IMR-90 (cell line): ENCODE measurements at regions not wholly inside any gene's neighbourhood (a gene's known extent, or its start where the extent isn't known, plus 50 kb on each side); places are given as distances from the start of the nearest gene placed in this dataset.

Experiments used
- ATAC-seq: fragments of 200-7000 bp; cut with Tn5 transposase; 2 replicates; pipeline ENCODE4 v1.9.1; 2020; ENCODE audit warnings: low read depth, mild to moderate bottlenecking, moderate library complexity
- BruUV-seq: library from RNA; stranded (reverse); fragments of 400-500 nt; replicated peaks from 2 replicates; lab custom pipeline; 2021; lab: Mats Ljungman, UMichigan
- CTCF ChIA-PET: fragments of 300-600 bp; formaldehyde crosslinking; extraction: SDS; loops from one replicate; lab custom pipeline; 2021; ENCODE audit warnings: antibody characterized with exemption; lab: Yijun Ruan, JAX
- POLR2A ChIA-PET: fragments of 300-600 bp; sonication (Branson Sonifier 250); formaldehyde crosslinking; loops from one replicate; lab custom pipeline; 2022; ENCODE audit warnings: antibody characterized with exemption; ENCODE audit not compliant: unreplicated experiment; lab: Charles Lee
- DNase-seq: peaks from one replicate; pipeline ENCODE4 v3.0.0; 2013
- H2AFZ ChIP-seq: replicated peaks from 2 replicates; pipeline ENCODE3; 2013; ENCODE audit warnings: low read length, mild to moderate bottlenecking; ENCODE audit not compliant: poor library complexity
- H2AK5ac ChIP-seq: 2 replicates; pipeline ENCODE4 v1.6.1; 2013; ENCODE audit warnings: low read depth, low read length, inconsistent platforms
- H2AK9ac ChIP-seq: replicated peaks from 2 replicates; pipeline ENCODE3; 2013; ENCODE audit warnings: mild to moderate bottlenecking, low read depth, low read length, moderate library complexity; ENCODE audit not compliant: poor library complexity
- H2BK120ac ChIP-seq: 2 replicates; pipeline ENCODE4 v1.6.1; 2013; ENCODE audit warnings: low read depth, low read length, inconsistent platforms
- H2BK15ac ChIP-seq: 3 replicates; pipeline ENCODE4 v1.6.1; 2013; ENCODE audit warnings: low read depth, low read length, inconsistent platforms
- H2BK20ac ChIP-seq: 2 replicates; pipeline ENCODE4 v1.6.1; 2013; ENCODE audit warnings: low read depth, mild to moderate bottlenecking, inconsistent platforms, low read length, moderate library complexity
- H2BK5ac ChIP-seq: 2 replicates; pipeline ENCODE4 v1.6.1; 2013; ENCODE audit warnings: mild to moderate bottlenecking, low read depth, low read length, inconsistent platforms; ENCODE audit not compliant: poor library complexity, severe bottlenecking
- H3K14ac ChIP-seq: replicated peaks from 2 replicates; pipeline ENCODE4 v1.6.1; 2013; ENCODE audit warnings: low read depth, low read length, inconsistent platforms
- H3K18ac ChIP-seq: 2 replicates; pipeline ENCODE4 v1.6.1; 2013; ENCODE audit warnings: low read depth, low read length, control low read depth
- H3K23ac ChIP-seq: 2 replicates; pipeline ENCODE4 v1.6.1; 2013; ENCODE audit warnings: low read depth, low read length, inconsistent platforms
- H3K27ac ChIP-seq: 2 replicates; pipeline ENCODE4 v1.5.1; 2013; ENCODE audit warnings: mild to moderate bottlenecking, control low read depth, low read length; ENCODE audit not compliant: insufficient read depth
- H3K27me3 ChIP-seq: 2 replicates; pipeline ENCODE4 v1.6.1; 2013; ENCODE audit warnings: low read length; ENCODE audit not compliant: control insufficient read depth, insufficient read depth
- H3K36me3 ChIP-seq: 2 replicates; pipeline ENCODE4 v1.6.1; 2013; ENCODE audit warnings: low read length, mixed read lengths; ENCODE audit not compliant: control insufficient read depth, insufficient read depth
- H3K4ac ChIP-seq: 2 replicates; pipeline ENCODE4 v1.6.1; 2013; ENCODE audit warnings: low read depth, low read length, inconsistent platforms
- H3K4me1 ChIP-seq: 2 replicates; pipeline ENCODE4 v1.6.1; 2013; ENCODE audit warnings: low read length, mixed read lengths; ENCODE audit not compliant: control insufficient read depth, insufficient read depth
- H3K4me2 ChIP-seq: 2 replicates; pipeline ENCODE4 v1.6.1; 2013; ENCODE audit warnings: low read depth, mild to moderate bottlenecking, control low read depth, low read length, moderate library complexity
- H3K4me3 ChIP-seq: 2 replicates; pipeline ENCODE4 v1.5.1; 2013; ENCODE audit warnings: low read depth, mild to moderate bottlenecking, control low read depth, low read length, moderate library complexity; ENCODE audit not compliant: insufficient read depth
- H3K56ac ChIP-seq: 2 replicates; pipeline ENCODE4 v1.6.1; 2013; ENCODE audit warnings: low read length, inconsistent platforms; ENCODE audit not compliant: insufficient read depth; ENCODE audit errors: extremely low read depth
- H3K79me1 ChIP-seq, 2 experiments: 2 replicates each; pipeline ENCODE4 v1.6.1; 2013; ENCODE audit warnings: low read length in 2 of 2, inconsistent platforms in 1 of 2, low read depth in 1 of 2
- H3K9ac ChIP-seq: 2 replicates; pipeline ENCODE4 v1.6.1; 2013; ENCODE audit warnings: low read depth, low read length, control low read depth
- H3K9me1 ChIP-seq: 2 replicates; pipeline ENCODE4 v1.6.1; 2013; ENCODE audit warnings: low read length, inconsistent platforms; ENCODE audit not compliant: insufficient read depth
- H3K9me3 ChIP-seq: 2 replicates; pipeline ENCODE4 v1.6.1; 2013; ENCODE audit warnings: low read length; ENCODE audit not compliant: control insufficient read depth, insufficient read depth
- H4K20me1 ChIP-seq: 2 replicates; pipeline ENCODE4 v1.6.1; 2013; ENCODE audit warnings: low read length, inconsistent platforms; ENCODE audit not compliant: insufficient read depth
- H4K5ac ChIP-seq: 2 replicates; pipeline ENCODE4 v1.6.1; 2013; ENCODE audit warnings: mild to moderate bottlenecking, low read depth, low read length, control low read depth
- H4K8ac ChIP-seq, 2 experiments: 2 replicates each; pipeline ENCODE4 v1.6.1; 2013; ENCODE audit warnings: low read depth in 2 of 2, low read length in 2 of 2, control low read depth in 1 of 2, inconsistent platforms in 1 of 2
- H4K91ac ChIP-seq: 2 replicates; pipeline ENCODE4 v1.6.1; 2013; ENCODE audit warnings: low read depth, low read length, inconsistent platforms; ENCODE audit not compliant: insufficient read depth
- BHLHE40 ChIP-seq: fragments of 150-350 bp; IDR thresholded peaks from 2 replicates; pipeline ENCODE4 v1.6.1; 2016; ENCODE audit warnings: mild to moderate bottlenecking, low read depth, low read length
- FOS ChIP-seq: fragments of 150-350 bp; IDR thresholded peaks from 2 replicates; pipeline ENCODE4 v1.6.1; 2016; ENCODE audit warnings: low read depth, low read length
- MAFK ChIP-seq: IDR thresholded peaks from 2 replicates; pipeline ENCODE4 v1.6.1; 2012; ENCODE audit warnings: low read depth, low read length, improper control_type of control experiment
- MXI1 ChIP-seq: IDR thresholded peaks from 2 replicates; pipeline ENCODE4 v1.6.1; 2012; ENCODE audit warnings: low read depth, mild to moderate bottlenecking, low read length, moderate library complexity, borderline replicate concordance
- RAD21 ChIP-seq: IDR thresholded peaks from 2 replicates; pipeline ENCODE4 v1.6.1; 2012; ENCODE audit warnings: low read length, improper control_type of control experiment
- RCOR1 ChIP-seq: IDR thresholded peaks from 2 replicates; pipeline ENCODE4 v1.6.1; 2012; ENCODE audit warnings: mild to moderate bottlenecking, low read length, improper control_type of control experiment; ENCODE audit not compliant: insufficient replicate concordance
- whole genome bisulfite sequencing, 2 experiments: methylation state at CpG; one replicate each; pipeline versions ENCODE4 v1.1.5 to v1.1.7; 2013; ENCODE audit warnings: missing lambda C conversion rate in 2 of 2; ENCODE audit not compliant: insufficient read length in 1 of 2; ENCODE audit errors: extremely low coverage in 2 of 2; 5-methylcytosine and 5-hydroxymethylcytosine counted together
- dilution Hi-C: fragments of 300-500 bp; cut with HindIII; formaldehyde crosslinking; loops from one replicate; pipeline ENCODE4 v1.14.3; 2018; ENCODE audit warnings: low sequenced_read_pairs; ENCODE audit not compliant: unreplicated experiment
- in situ Hi-C: fragments of 300-500 bp; cut with MboI; formaldehyde crosslinking; loops from 3 replicates; pipeline ENCODE4 v1.14.3; 2019; ENCODE audit warnings: low sequenced_read_pairs, inconsistent platforms, mixed read lengths
- intact Hi-C: fragments of 100-400 bp; cut with micrococcal nuclease; formaldehyde crosslinking; loops from 2 replicates; pipeline ENCODE4 v1.10.0; 2022
- TF ChIP-seq, protein P1 (sequence below): fragments of 150-350 bp; IDR thresholded peaks from 2 replicates; pipeline ENCODE4 v1.6.1; 2017; ENCODE audit warnings: mild to moderate bottlenecking, antibody characterized with exemption, low read length, low read depth
- TF ChIP-seq, protein P2 (sequence below): conservative IDR thresholded peaks from 2 replicates; pipeline ENCODE4 v1.5.1; 2012; ENCODE audit warnings: mild to moderate bottlenecking, low read depth, low read length, improper control_type of control experiment

DNA sequence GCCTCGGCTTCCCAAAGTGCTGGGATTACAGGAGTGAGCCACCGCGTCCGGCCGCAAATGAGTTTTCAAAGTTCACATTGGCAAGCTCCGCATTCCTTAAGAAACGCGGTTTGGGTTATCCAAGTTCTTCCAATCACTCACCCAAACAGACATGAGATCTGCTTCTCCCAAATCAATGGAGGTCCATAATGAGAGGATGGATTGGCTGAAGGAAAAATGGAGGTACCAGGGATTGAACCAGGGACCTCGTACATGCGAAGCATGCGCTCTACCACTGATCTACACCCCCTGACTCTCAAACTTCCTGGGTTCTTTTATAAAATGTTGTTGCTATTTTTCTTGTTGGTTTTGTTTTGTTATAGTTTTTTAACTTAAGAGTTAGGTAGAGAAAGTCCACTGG lies 170.0 kb downstream of the GPX5 start:
- Histone ChIP-seq H4K8ac (no peak overlapping the region), H3K4me1 (no peaks in the 10 kb centered on the region), H2BK20ac (no peak overlapping the region), H2AK5ac (no peak overlapping the region), H3K9ac (no peak overlapping the region), H4K5ac (no peak overlapping the region), H3K36me3 (no peaks in the 10 kb centered on the region), H2BK15ac (no peak overlapping the region), H3K56ac (no peak overlapping the region), H3K23ac (no peak overlapping the region), H3K79me1 (no peaks in the 10 kb centered on the region), H3K4me3 (no peak overlapping the region), H3K9me3 (no peaks in the 10 kb centered on the region), H4K91ac (no peak overlapping the region), H3K9me1 (no peaks in the 10 kb centered on the region), H3K14ac (no peak overlapping the region), H2AFZ (no peak overlapping the region), H2BK5ac (no peak overlapping the region), H3K27me3 (peaks cover 28% of the 10 kb centered on the region), H2AK9ac (no peak overlapping the region), H2BK120ac (no peak overlapping the region), H3K18ac (no peak overlapping the region), H3K27ac (no peak overlapping the region), H4K20me1 (no peaks in the 10 kb centered on the region), H3K4ac (no peak overlapping the region), H3K4me2 (no peak overlapping the region)
- intact Hi-C loops (no loop called here), dilution Hi-C loops (no loop called here), in situ Hi-C loops (no loop called here)
- 15% methylated on average over 5 of the region's 11 CpGs; no CpG with 5 or more reads in 1 of the 2 experiments for WGBS, 2 experiments
- CTCF ChIA-PET, result no interaction called here
- POLR2A ChIA-PET, result no interaction called here
- TF ChIP-seq RAD21, result no peak
- no peak for TF ChIP-seq BHLHE40
- TF ChIP-seq RCOR1, result no peak
- TF ChIP-seq MXI1, result no peak
- no peak for TF ChIP-seq MAFK
- TF ChIP-seq, protein P1, sequence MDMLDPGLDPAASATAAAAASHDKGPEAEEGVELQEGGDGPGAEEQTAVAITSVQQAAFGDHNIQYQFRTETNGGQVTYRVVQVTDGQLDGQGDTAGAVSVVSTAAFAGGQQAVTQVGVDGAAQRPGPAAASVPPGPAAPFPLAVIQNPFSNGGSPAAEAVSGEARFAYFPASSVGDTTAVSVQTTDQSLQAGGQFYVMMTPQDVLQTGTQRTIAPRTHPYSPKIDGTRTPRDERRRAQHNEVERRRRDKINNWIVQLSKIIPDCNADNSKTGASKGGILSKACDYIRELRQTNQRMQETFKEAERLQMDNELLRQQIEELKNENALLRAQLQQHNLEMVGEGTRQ, result no peak
- TF ChIP-seq, protein P2, sequence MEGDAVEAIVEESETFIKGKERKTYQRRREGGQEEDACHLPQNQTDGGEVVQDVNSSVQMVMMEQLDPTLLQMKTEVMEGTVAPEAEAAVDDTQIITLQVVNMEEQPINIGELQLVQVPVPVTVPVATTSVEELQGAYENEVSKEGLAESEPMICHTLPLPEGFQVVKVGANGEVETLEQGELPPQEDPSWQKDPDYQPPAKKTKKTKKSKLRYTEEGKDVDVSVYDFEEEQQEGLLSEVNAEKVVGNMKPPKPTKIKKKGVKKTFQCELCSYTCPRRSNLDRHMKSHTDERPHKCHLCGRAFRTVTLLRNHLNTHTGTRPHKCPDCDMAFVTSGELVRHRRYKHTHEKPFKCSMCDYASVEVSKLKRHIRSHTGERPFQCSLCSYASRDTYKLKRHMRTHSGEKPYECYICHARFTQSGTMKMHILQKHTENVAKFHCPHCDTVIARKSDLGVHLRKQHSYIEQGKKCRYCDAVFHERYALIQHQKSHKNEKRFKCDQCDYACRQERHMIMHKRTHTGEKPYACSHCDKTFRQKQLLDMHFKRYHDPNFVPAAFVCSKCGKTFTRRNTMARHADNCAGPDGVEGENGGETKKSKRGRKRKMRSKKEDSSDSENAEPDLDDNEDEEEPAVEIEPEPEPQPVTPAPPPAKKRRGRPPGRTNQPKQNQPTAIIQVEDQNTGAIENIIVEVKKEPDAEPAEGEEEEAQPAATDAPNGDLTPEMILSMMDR, result no peak
- no peak for TF ChIP-seq FOS
- BruUV-seq, result no TSS peak
- DNase-seq (peak; percentile 41), ATAC-seq (peak; percentile 81)
